Omental fat pad (tissue), 3 donors: ENCODE measurements at regions not wholly inside any gene's neighbourhood (a gene's known extent, or its start where the extent isn't known, plus 50 kb on each side); places are given as distances from the start of the nearest gene placed in this dataset.

ENCODE experiments used
- ATAC-seq: fragments of 150-250 bp; one replicate; pipeline ENCODE4 v1.9.1; 2016; ENCODE audit warnings: mild to moderate bottlenecking, moderate library complexity; ENCODE audit not compliant: low FRiP score
- DNase-seq: peaks from one replicate; pipeline ENCODE4 v3.0.0-alpha.2; 2019; ENCODE audit warnings: low spot score
- TF ChIP-seq, protein P1 (sequence below), 3 donors: fragments of 450-650 bp; IDR thresholded peaks; one replicate each; pipeline ENCODE4 v1.5.1; 2016 to 2017; ENCODE audit warnings: antibody characterized with exemption in 3 of 3, mild to moderate bottlenecking in 3 of 3, moderate library complexity in 2 of 3

DNA sequence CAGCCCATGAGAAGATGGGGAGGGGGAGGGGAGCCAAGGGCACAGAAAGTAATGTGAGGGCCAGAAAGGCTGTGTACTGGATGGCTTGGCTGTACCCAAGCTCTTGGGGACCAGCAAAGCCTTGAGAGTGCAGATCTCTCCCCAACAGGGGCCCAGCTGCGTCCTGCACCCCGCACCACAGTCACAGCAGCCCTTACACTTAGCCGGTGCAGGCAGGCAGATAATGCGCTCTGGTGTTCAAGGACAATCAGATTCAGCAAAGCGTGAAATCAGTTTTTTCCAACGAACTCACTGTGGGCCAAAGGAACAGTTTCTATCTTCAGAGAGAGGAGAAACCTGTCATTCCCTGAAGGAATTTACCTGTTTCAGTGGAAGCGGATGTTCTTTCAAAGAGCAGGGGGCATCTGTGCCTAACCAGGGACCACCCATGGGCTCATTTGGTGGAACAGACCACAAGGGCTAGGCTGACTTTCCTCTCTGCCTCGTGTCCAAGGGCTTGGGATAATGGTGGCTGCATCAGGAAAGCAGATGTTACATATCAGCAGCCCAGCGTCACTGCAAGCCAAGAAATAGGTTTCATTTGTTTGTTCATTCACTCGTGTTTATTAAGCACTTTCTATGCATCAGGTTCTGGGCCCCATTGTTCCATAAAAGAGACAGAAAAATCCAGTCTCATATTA lies 81.2 kb upstream of the SPON1 start:
- ATAC-seq (no peak), DNase-seq (no peak)
- TF ChIP-seq, protein P1, sequence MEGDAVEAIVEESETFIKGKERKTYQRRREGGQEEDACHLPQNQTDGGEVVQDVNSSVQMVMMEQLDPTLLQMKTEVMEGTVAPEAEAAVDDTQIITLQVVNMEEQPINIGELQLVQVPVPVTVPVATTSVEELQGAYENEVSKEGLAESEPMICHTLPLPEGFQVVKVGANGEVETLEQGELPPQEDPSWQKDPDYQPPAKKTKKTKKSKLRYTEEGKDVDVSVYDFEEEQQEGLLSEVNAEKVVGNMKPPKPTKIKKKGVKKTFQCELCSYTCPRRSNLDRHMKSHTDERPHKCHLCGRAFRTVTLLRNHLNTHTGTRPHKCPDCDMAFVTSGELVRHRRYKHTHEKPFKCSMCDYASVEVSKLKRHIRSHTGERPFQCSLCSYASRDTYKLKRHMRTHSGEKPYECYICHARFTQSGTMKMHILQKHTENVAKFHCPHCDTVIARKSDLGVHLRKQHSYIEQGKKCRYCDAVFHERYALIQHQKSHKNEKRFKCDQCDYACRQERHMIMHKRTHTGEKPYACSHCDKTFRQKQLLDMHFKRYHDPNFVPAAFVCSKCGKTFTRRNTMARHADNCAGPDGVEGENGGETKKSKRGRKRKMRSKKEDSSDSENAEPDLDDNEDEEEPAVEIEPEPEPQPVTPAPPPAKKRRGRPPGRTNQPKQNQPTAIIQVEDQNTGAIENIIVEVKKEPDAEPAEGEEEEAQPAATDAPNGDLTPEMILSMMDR (IDR thresholded peaks at IDR 0.05) = no peak

DNA sequence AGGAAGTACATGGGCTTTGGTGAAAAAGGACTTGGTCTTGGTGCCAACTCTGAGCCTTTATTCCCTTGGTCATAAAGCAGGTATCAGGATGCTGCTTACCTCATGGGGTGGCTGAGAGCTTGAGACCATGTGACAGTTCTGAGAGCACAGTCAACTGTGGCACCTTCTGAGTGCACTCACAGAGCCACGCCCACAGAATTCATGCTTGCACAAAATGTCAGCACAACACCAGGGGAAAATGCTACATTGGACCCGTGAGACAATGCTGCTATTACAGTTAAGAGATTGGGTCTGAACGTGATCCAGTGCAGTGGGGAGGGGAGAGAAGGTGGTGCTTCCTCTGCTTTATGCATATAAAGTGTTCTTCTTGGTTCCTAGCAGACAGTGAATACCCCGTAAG lies 79.5 kb upstream of the SPON1 start:
- TF ChIP-seq, protein P1 (IDR thresholded peaks at IDR 0.05) = no peak
- ATAC-seq (no peak), DNase-seq (no peak)

GRCh38 chr11:13883589-13883988 lies 78.9 kb upstream of the SPON1 start:
- DNase-seq (no peak), ATAC-seq (no peak)
- TF ChIP-seq, protein P1 (IDR thresholded peaks at IDR 0.05) = no peak

GRCh38 chr11:13884158-13884799 lies 78.2 kb upstream of the SPON1 start:
- TF ChIP-seq, protein P1 (IDR thresholded peaks at IDR 0.05) = no peak
- no peak for DNase-seq
- peak; percentile 81 for ATAC-seq

DNA sequence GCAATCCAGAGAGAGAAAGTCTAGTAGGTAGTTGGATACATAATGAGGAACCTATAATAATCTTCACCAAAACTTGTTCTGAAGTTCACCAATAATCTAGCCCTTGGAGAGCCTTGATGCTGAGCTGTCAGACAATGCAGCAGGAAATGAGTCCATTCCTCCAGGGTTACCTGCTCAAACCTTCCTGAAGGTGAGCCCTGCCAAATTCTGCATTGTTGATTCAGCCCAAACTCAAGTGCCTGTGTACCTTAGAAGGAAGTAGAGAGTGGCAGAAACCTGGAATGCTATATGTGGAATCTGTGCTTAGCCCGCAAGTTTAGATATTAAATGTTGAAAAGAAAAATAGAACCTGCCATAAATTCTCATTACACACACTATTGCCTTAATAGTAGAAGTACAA lies 77.4 kb upstream of the SPON1 start:
- TF ChIP-seq, protein P1 (IDR thresholded peaks at IDR 0.05) = no peak
- no peak for DNase-seq
- ATAC-seq = no peak

DNA sequence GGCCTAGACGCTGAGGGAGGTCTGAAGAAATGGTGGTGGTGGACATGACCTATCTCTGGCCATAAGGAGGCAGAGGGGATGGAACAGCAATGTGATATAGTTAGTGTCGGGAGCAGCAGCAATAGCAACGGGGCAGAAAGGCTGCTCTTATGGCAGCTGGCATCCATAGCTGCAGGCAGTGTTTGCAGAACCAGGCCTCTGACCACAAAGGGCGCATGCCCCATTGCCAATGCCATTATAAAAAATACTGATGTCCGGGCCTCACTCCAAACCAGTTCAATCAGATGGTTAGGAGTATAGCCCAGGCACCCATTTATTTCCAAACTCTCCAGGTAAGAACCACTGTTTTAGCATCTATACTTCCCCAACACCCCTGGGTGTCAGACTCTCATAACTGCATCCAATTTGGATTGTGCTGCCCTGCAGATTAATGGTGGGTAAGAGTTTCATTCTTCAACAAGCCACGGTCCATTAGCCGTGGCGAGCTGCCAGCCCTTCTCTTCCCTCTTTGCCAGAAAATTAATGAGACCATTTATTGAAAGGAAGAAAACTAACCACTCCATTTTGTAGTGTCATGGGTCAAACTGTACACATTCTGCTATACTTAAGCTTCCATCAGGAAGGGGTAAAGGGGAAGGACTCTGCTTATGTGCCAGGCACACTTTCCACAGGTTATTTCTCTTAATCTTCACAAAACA lies 72.8 kb upstream of the SPON1 start:
- TF ChIP-seq, protein P1 (IDR thresholded peaks at IDR 0.05) = no peak
- DNase-seq = no peak
- no peak for ATAC-seq
